Thyroid gland (tissue), 4 donors: ENCODE measurements at regions not wholly inside any gene's neighbourhood (a gene's known extent, or its start where the extent isn't known, plus 50 kb on each side); places are given as distances from the start of the nearest gene placed in this dataset.

Source experiments
- DNase-seq, 2 donors: peaks; one replicate each; pipeline ENCODE4 v3.0.0-alpha.2; 2019
- H3K27ac ChIP-seq, 3 donors: fragments of 200-600 bp; sonication (generic); 1 replicate in 2 of 3; 2 replicates in 1 of 3; pipeline ENCODE4 v1.5.1; 2016 to 2019; ENCODE audit warnings: mild to moderate bottlenecking in 1 of 3, moderate library complexity in 1 of 3
- H3K27me3 ChIP-seq: fragments of 200-600 bp; sonication (generic); one replicate; pipeline ENCODE4 v1.5.1; 2019
- H3K36me3 ChIP-seq, 2 donors: fragments of 200-600 bp; sonication (generic); one replicate each; pipeline ENCODE4 v1.5.1; 2016 to 2019
- H3K4me1 ChIP-seq, 2 donors: fragments of 200-600 bp; sonication (generic); one replicate each; pipeline ENCODE4 v1.5.1; 2017 to 2019
- H3K4me3 ChIP-seq, 3 donors: fragments of 200-600 bp; sonication (generic); replicated peaks in 1 of 3; 1 replicate in 2 of 3; 2 replicates in 1 of 3; pipeline ENCODE4 v1.5.1; 2016; ENCODE audit warnings: mild to moderate bottlenecking in 1 of 3
- H3K9me3 ChIP-seq: fragments of 200-600 bp; sonication (generic); one replicate; pipeline ENCODE4 v1.5.1; 2017
- POLR2A ChIP-seq, 2 donors: fragments of 450-650 bp; IDR thresholded peaks; one replicate each; pipeline ENCODE4 v1.6.1; 2017; ENCODE audit warnings: antibody characterized with exemption in 2 of 2, mild to moderate bottlenecking in 2 of 2, moderate library complexity in 1 of 2
- whole genome bisulfite sequencing, 2 donors: methylation state at CpG; one replicate each; pipeline ENCODE4 v1.1.5; 2017; 5-methylcytosine and 5-hydroxymethylcytosine counted together
- intact Hi-C: fragments of 100-400 bp; cut with DNase I; formaldehyde crosslinking; loops from one replicate; pipeline ENCODE4 v1.15.1; 2023
- TF ChIP-seq, protein P1 (sequence below), 6 experiments: fragments of 200-600 bp in 3 of 6; fragments of 450-650 bp in 3 of 6; sonication (generic) in 3 of 6; IDR thresholded peaks; one replicate each; pipeline ENCODE4 v1.5.1; 2016 to 2019; ENCODE audit warnings: antibody characterized with exemption in 6 of 6, mild to moderate bottlenecking in 2 of 6, inconsistent platforms in 1 of 6, moderate library complexity in 1 of 6

DNA sequence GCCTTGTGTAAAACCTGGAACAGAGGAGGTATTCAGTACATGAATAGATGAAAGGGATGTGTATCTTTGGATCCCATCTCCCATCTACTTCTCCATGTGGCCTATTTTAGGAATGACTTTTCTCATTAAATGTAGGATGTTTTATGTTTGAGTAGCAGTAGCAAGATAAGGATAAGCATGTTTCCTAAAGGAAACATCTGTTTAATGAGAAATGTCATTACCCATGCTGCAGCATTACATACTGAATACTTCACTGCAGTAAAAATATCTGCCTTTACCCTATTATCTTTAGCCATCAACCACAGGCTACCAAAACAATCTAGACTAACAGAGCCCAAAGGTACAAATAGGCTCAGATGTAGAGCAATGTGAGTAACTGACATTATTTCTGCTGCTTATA, 419.2 kb upstream of the CYRIA start:
- TF ChIP-seq, protein P1, sequence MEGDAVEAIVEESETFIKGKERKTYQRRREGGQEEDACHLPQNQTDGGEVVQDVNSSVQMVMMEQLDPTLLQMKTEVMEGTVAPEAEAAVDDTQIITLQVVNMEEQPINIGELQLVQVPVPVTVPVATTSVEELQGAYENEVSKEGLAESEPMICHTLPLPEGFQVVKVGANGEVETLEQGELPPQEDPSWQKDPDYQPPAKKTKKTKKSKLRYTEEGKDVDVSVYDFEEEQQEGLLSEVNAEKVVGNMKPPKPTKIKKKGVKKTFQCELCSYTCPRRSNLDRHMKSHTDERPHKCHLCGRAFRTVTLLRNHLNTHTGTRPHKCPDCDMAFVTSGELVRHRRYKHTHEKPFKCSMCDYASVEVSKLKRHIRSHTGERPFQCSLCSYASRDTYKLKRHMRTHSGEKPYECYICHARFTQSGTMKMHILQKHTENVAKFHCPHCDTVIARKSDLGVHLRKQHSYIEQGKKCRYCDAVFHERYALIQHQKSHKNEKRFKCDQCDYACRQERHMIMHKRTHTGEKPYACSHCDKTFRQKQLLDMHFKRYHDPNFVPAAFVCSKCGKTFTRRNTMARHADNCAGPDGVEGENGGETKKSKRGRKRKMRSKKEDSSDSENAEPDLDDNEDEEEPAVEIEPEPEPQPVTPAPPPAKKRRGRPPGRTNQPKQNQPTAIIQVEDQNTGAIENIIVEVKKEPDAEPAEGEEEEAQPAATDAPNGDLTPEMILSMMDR (IDR thresholded peaks at IDR 0.05): no peak
- TF ChIP-seq POLR2A (IDR thresholded peaks at IDR 0.05): no peak
- no peak overlapping the region for H3K27ac ChIP-seq
- no peaks in the 10 kb centered on the region for H3K9me3 ChIP-seq
- no peaks in the 10 kb centered on the region for H3K27me3 ChIP-seq
- no peaks in the 10 kb centered on the region for H3K36me3 ChIP-seq
- no peak for DNase-seq
- intact Hi-C loops: no loop called here
- H3K4me1 ChIP-seq: peaks cover 0 to 9% of the 10 kb centered on the region in 2 donors
- no peak overlapping the region for H3K4me3 ChIP-seq

DNA sequence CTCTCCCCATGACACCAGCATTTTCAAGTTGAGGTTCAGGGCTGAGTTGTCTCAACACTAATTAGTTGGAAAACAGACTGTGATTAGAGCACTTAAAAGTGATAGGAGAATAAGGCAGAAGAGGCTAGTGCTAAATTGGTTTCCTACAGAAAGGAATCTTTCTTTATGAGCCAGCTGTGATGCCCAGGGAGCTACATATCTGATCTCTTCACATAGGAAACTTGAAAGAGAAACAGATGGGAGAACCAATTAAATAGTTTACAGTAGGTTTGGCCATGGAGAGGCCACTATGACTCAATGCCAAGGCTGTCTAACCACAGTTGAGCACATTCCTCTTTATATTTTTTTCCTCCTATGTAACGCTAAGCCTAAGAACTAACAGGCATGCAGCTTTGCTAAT, 418.3 kb upstream of the CYRIA start:
- H3K27me3 ChIP-seq: no peaks in the 10 kb centered on the region
- no peak for DNase-seq
- H3K36me3 ChIP-seq: no peaks in the 10 kb centered on the region
- peaks cover 0 to 9% of the 10 kb centered on the region in 2 donors for H3K4me1 ChIP-seq
- 63 to 70% methylated on average over 1 of the region's 1 CpG for WGBS, 2 donors
- H3K27ac ChIP-seq: no peak overlapping the region
- no peaks in the 10 kb centered on the region for H3K9me3 ChIP-seq
- H3K4me3 ChIP-seq: no peak overlapping the region
- intact Hi-C loops: no loop called here
- TF ChIP-seq, protein P1 (IDR thresholded peaks at IDR 0.05): no peak

- H3K4me1 ChIP-seq: peaks cover 0 to 4% of the 10 kb centered on the region in 2 donors
- no peak overlapping the region for H3K4me3 ChIP-seq
- H3K9me3 ChIP-seq: no peaks in the 10 kb centered on the region
- no peak for TF ChIP-seq POLR2A (IDR thresholded peaks at IDR 0.05)
- TF ChIP-seq, protein P1 (IDR thresholded peaks at IDR 0.05): no peak
- intact Hi-C loops: no loop called here
- H3K27me3 ChIP-seq: no peaks in the 10 kb centered on the region
- no peaks in the 10 kb centered on the region for H3K36me3 ChIP-seq
- no peak overlapping the region for H3K27ac ChIP-seq
- no peak for DNase-seq
Observed at GRCh38 chr2:17079262-17079661, 413.6 kb upstream of the CYRIA start.

DNA sequence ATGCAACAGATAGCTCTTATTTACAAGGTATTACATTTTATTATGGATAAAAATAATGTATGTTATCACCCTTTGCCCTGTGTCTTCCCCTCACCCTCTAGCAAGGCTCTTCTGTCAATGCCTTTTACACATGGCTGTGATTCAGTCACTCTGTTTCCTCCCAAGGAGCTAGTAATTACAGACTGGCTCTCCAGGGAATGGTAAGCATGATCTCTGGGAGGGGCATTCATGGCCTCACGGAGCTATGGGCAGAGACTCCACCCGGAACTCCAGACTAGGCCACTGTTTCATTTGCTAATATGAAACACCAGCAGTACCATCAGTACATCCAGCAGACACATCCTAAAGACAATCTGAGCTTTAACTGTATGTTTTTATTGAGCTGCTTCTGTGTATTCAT, 410.9 kb upstream of the CYRIA start:
- Histone ChIP-seq H3K27ac (no peak overlapping the region), H3K27me3 (no peaks in the 10 kb centered on the region), H3K4me3 (no peak overlapping the region), H3K4me1 (no peaks in the 10 kb centered on the region), H3K9me3 (no peaks in the 10 kb centered on the region), H3K36me3 (no peaks in the 10 kb centered on the region)
- intact Hi-C loops: no loop called here
- no peak for DNase-seq
- WGBS, 2 donors: 53 to 58% methylated on average over 2 of the region's 2 CpGs
- no peak for TF ChIP-seq POLR2A (IDR thresholded peaks at IDR 0.05)
- TF ChIP-seq, protein P1 (IDR thresholded peaks at IDR 0.05): no peak

- DNase-seq: no peak
- Histone ChIP-seq H3K4me3 (no peak overlapping the region), H3K36me3 (no peaks in the 10 kb centered on the region), H3K9me3 (no peaks in the 10 kb centered on the region), H3K27ac (no peak overlapping the region), H3K4me1 (no peaks in the 10 kb centered on the region), H3K27me3 (no peaks in the 10 kb centered on the region)
- TF ChIP-seq, protein P1 (IDR thresholded peaks at IDR 0.05): no peak
- TF ChIP-seq POLR2A (IDR thresholded peaks at IDR 0.05): no peak
- intact Hi-C loops: no loop called here
Observed at GRCh38 chr2:17070711-17071110, 405.1 kb upstream of the CYRIA start.
